H9 (cell line): ENCODE measurements at regions not wholly inside any gene's neighbourhood (a gene's known extent, or its start where the extent isn't known, plus 50 kb on each side); places are given as distances from the start of the nearest gene placed in this dataset.
"Not testable (repeated sequence)": the region's sequence is repeated elsewhere in the genome, so short reads cannot be mapped to it uniquely, and the experiment has no call there.

Source experiments
- DNase-seq: peaks from one replicate; pipeline ENCODE4 v3.0.0-alpha.2; 2017
- H2AFZ ChIP-seq: one replicate; pipeline ENCODE4 v1.6.1; 2013; ENCODE audit warnings: mild to moderate bottlenecking, low read length, control low read depth, moderate library complexity
- H2AK5ac ChIP-seq: 2 replicates; pipeline ENCODE4 v1.6.1; 2013; ENCODE audit warnings: low read length, control low read depth, mixed read lengths; ENCODE audit not compliant: insufficient read length
- H2BK120ac ChIP-seq: one replicate; pipeline ENCODE4 v1.6.1; 2013; ENCODE audit warnings: low read depth, mild to moderate bottlenecking, low read length, control low read depth, inconsistent platforms; ENCODE audit not compliant: poor library complexity, severe bottlenecking
- H2BK12ac ChIP-seq: 2 replicates; pipeline ENCODE4 v1.6.1; 2013; ENCODE audit warnings: low read length, control low read depth, mixed read lengths, low read depth; ENCODE audit not compliant: insufficient read length
- H2BK15ac ChIP-seq: 2 replicates; pipeline ENCODE4 v1.6.1; 2013; ENCODE audit warnings: low read depth, low read length, control low read depth
- H2BK20ac ChIP-seq: one replicate; pipeline ENCODE4 v1.6.1; 2013; ENCODE audit warnings: low read depth, mild to moderate bottlenecking, low read length, control low read depth, inconsistent platforms; ENCODE audit not compliant: poor library complexity, severe bottlenecking
- H2BK5ac ChIP-seq: 2 replicates; pipeline ENCODE4 v1.6.1; 2013; ENCODE audit warnings: low read length, control low read depth, mixed read lengths; ENCODE audit not compliant: insufficient read length
- H3K14ac ChIP-seq: 2 replicates; pipeline ENCODE4 v1.6.1; 2013; ENCODE audit warnings: low read length, control low read depth; ENCODE audit not compliant: insufficient read depth
- H3K18ac ChIP-seq: 2 replicates; pipeline ENCODE4 v1.6.1; 2013; ENCODE audit warnings: low read depth, mild to moderate bottlenecking, mixed read lengths, low read length, control low read depth; ENCODE audit not compliant: insufficient read length
- H3K23ac ChIP-seq: 2 replicates; pipeline ENCODE4 v1.6.1; 2013; ENCODE audit warnings: low read length, control low read depth, mixed read lengths, low read depth; ENCODE audit not compliant: insufficient read length
- H3K23me2 ChIP-seq: 2 replicates; pipeline ENCODE4 v1.6.1; 2013; ENCODE audit warnings: low read depth, mild to moderate bottlenecking, mixed read lengths, low read length, control low read depth; ENCODE audit not compliant: insufficient read length, poor library complexity, severe bottlenecking
- H3K27ac ChIP-seq: 2 replicates; pipeline ENCODE4 v1.5.1; 2013; ENCODE audit warnings: low read length, control low read depth, mixed read lengths, low read depth; ENCODE audit not compliant: insufficient read length
- H3K27me3 ChIP-seq: 2 replicates; pipeline ENCODE4 v1.6.1; 2013; ENCODE audit warnings: low read length, control low read depth, inconsistent platforms; ENCODE audit not compliant: insufficient read depth
- H3K4ac ChIP-seq: 2 replicates; pipeline ENCODE4 v1.6.1; 2013; ENCODE audit warnings: low read depth, mild to moderate bottlenecking, control low read depth, inconsistent platforms, low read length, moderate library complexity
- H3K4me1 ChIP-seq: 2 replicates; pipeline ENCODE4 v1.6.1; 2013; ENCODE audit warnings: low read length, control low read depth, inconsistent platforms; ENCODE audit not compliant: insufficient read depth
- H3K4me2 ChIP-seq: 2 replicates; pipeline ENCODE4 v1.6.1; 2013; ENCODE audit warnings: low read length, control low read depth, mixed read lengths; ENCODE audit not compliant: insufficient read length, insufficient read depth
- H3K56ac ChIP-seq: 2 replicates; pipeline ENCODE4 v1.6.1; 2013; ENCODE audit warnings: low read depth, mild to moderate bottlenecking, mixed read lengths, low read length, control low read depth; ENCODE audit not compliant: insufficient read length
- H3K79me1 ChIP-seq: 2 replicates; pipeline ENCODE4 v1.6.1; 2013; ENCODE audit warnings: low read depth, mild to moderate bottlenecking, moderate library complexity, low read length, control low read depth, inconsistent platforms; ENCODE audit not compliant: insufficient read depth, poor library complexity, severe bottlenecking
- H3K79me2 ChIP-seq: 2 replicates; pipeline ENCODE4 v1.6.1; 2013; ENCODE audit warnings: low read length, control low read depth, inconsistent platforms; ENCODE audit not compliant: insufficient read depth
- H3K9ac ChIP-seq: 2 replicates; pipeline ENCODE4 v1.6.1; 2013; ENCODE audit warnings: low read length, control low read depth, mixed read lengths; ENCODE audit not compliant: insufficient read length; ENCODE audit errors: extremely low read depth
- H3K9me3 ChIP-seq: one replicate; pipeline ENCODE4 v1.6.1; 2013; ENCODE audit warnings: low read depth, low read length, inconsistent platforms; ENCODE audit not compliant: control insufficient read depth
- H3T11ph ChIP-seq: one replicate; pipeline ENCODE4 v1.6.1; 2013; ENCODE audit warnings: mild to moderate bottlenecking, low read length, control low read depth, inconsistent platforms
- H4K20me1 ChIP-seq: one replicate; pipeline ENCODE4 v1.6.1; 2013; ENCODE audit not compliant: control insufficient read depth, insufficient read length, insufficient read depth
- H4K5ac ChIP-seq: 2 replicates; pipeline ENCODE4 v1.6.1; 2013; ENCODE audit warnings: low read depth, mild to moderate bottlenecking, mixed read lengths, low read length, control low read depth; ENCODE audit not compliant: insufficient read length
- H4K8ac ChIP-seq: replicated peaks from 2 replicates; pipeline ENCODE4 v1.6.1; 2013; ENCODE audit warnings: low read length, control low read depth, mixed read lengths, low read depth; ENCODE audit not compliant: insufficient read length
- H4K91ac ChIP-seq: 2 replicates; pipeline ENCODE4 v1.6.1; 2013; ENCODE audit warnings: low read depth, mild to moderate bottlenecking, moderate library complexity, mixed read lengths, low read length, control low read depth; ENCODE audit not compliant: insufficient read length
- H3K27ac Mint-ChIP-seq, 3 experiments: 2 replicates in 2 of 3; 3 replicates in 1 of 3; pipeline ENCODE4 v1.8.0; 2020 to 2021; ENCODE audit warnings: mixed read lengths in 3 of 3, mild to moderate bottlenecking in 1 of 3, moderate library complexity in 1 of 3
- H3K27me3 Mint-ChIP-seq: 2 replicates; pipeline ENCODE4 v1.8.0; 2021; ENCODE audit warnings: low read depth, mild to moderate bottlenecking, moderate library complexity, mixed read lengths
- H3K36me3 Mint-ChIP-seq, 3 experiments: 2 replicates in 2 of 3; 3 replicates in 1 of 3; pipeline ENCODE4 v1.8.0; 2020 to 2021; ENCODE audit warnings: low read depth in 3 of 3, mixed read lengths in 3 of 3; ENCODE audit not compliant: insufficient read depth in 1 of 3
- H3K4me1 Mint-ChIP-seq, 2 experiments: 2 replicates each; pipeline ENCODE4 v1.8.0; 2020; ENCODE audit warnings: mixed read lengths in 2 of 2
- H3K4me3 Mint-ChIP-seq, 2 experiments: 2 replicates in 1 of 2; 3 replicates in 1 of 2; pipeline ENCODE4 v1.8.0; 2020 to 2021; ENCODE audit warnings: mild to moderate bottlenecking in 2 of 2, mixed read lengths in 2 of 2, moderate library complexity in 1 of 2
- H3K9me3 Mint-ChIP-seq, 2 experiments: 2 replicates in 1 of 2; 3 replicates in 1 of 2; pipeline ENCODE4 v1.8.0; 2020; ENCODE audit warnings: mild to moderate bottlenecking in 2 of 2, mixed read lengths in 2 of 2, moderate library complexity in 1 of 2
- WGBS: extraction: QIAGEN DNeasy Blood & Tissue Kit; methylation state at CpG from one replicate; pipeline ENCODE4 v1.1.7; 2013; ENCODE audit warnings: missing lambda C conversion rate, low lambda C conversion rate, mixed read lengths; ENCODE audit not compliant: insufficient read length; ENCODE audit errors: extremely low coverage; 5-methylcytosine and 5-hydroxymethylcytosine counted together
- TF ChIP-seq, protein P1 (sequence below): fragments of 200-600 bp; sonication (generic); conservative IDR thresholded peaks from 3 replicates; pipeline ENCODE4 v1.8.0; 2021; ENCODE audit warnings: antibody characterized with exemption, mild to moderate bottlenecking

- no peak overlapping the region for H3K56ac ChIP-seq
- H3K4me1 ChIP-seq = no peaks in the 10 kb centered on the region
- H2BK15ac ChIP-seq = no peak overlapping the region
- H2BK120ac ChIP-seq = no peak overlapping the region
- Mint-ChIP-seq H3K4me1 (no peaks in the 10 kb centered on the region), H3K4me3 (no peak overlapping the region), H3K27me3 (no peaks in the 10 kb centered on the region), H3K36me3 (no peaks in the 10 kb centered on the region), H3K27ac (no peak overlapping the region), H3K9me3 (no peaks in the 10 kb centered on the region)
- no peaks in the 10 kb centered on the region for H3K23me2 ChIP-seq
- no peaks in the 10 kb centered on the region for H3K9me3 ChIP-seq
- no peak overlapping the region for H2AFZ ChIP-seq
- no peak overlapping the region for H4K8ac ChIP-seq
- no peak overlapping the region for H3K4ac ChIP-seq
- no peak overlapping the region for H2AK5ac ChIP-seq
- no peaks in the 10 kb centered on the region for H4K20me1 ChIP-seq
- no peaks in the 10 kb centered on the region for H3K79me1 ChIP-seq
- no peak overlapping the region for H3K4me2 ChIP-seq
- no peak overlapping the region for H3K18ac ChIP-seq
- TF ChIP-seq, protein P1, sequence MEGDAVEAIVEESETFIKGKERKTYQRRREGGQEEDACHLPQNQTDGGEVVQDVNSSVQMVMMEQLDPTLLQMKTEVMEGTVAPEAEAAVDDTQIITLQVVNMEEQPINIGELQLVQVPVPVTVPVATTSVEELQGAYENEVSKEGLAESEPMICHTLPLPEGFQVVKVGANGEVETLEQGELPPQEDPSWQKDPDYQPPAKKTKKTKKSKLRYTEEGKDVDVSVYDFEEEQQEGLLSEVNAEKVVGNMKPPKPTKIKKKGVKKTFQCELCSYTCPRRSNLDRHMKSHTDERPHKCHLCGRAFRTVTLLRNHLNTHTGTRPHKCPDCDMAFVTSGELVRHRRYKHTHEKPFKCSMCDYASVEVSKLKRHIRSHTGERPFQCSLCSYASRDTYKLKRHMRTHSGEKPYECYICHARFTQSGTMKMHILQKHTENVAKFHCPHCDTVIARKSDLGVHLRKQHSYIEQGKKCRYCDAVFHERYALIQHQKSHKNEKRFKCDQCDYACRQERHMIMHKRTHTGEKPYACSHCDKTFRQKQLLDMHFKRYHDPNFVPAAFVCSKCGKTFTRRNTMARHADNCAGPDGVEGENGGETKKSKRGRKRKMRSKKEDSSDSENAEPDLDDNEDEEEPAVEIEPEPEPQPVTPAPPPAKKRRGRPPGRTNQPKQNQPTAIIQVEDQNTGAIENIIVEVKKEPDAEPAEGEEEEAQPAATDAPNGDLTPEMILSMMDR = no peak
- DNase-seq = no peak
- no CpG with 5 or more reads among the region's 11 CpGs for WGBS
- no peak overlapping the region for H2BK20ac ChIP-seq
- no peak overlapping the region for H2BK5ac ChIP-seq
- no peak overlapping the region for H3K14ac ChIP-seq
- no peak overlapping the region for H3K23ac ChIP-seq
- no peaks in the 10 kb centered on the region for H3K27me3 ChIP-seq
- H4K5ac ChIP-seq = no peak overlapping the region
- H2BK12ac ChIP-seq = no peak overlapping the region
- no peak overlapping the region for H4K91ac ChIP-seq
- H3T11ph ChIP-seq = no peak overlapping the region
- no peaks in the 10 kb centered on the region for H3K79me2 ChIP-seq
- no peak overlapping the region for H3K9ac ChIP-seq
- H3K27ac ChIP-seq = no peak overlapping the region
Observed at GRCh38 chr2:192498747-192499146, 304.0 kb upstream of the TMEFF2 start.

GRCh38 chr2:192488158-192488557, 293.4 kb upstream of the TMEFF2 start:
- H3K4ac ChIP-seq, H3K27me3 ChIP-seq, H3K18ac ChIP-seq, H3K23me2 ChIP-seq, H2BK15ac ChIP-seq, H2BK12ac ChIP-seq, H3K79me1 ChIP-seq, H2AK5ac ChIP-seq, H3K27ac Mint-ChIP-seq, H3K9me3 ChIP-seq, H3K23ac ChIP-seq, H2BK120ac ChIP-seq, H3K79me2 ChIP-seq, H3K27ac ChIP-seq, H3T11ph ChIP-seq, H3K27me3 Mint-ChIP-seq, H3K56ac ChIP-seq, H2BK5ac ChIP-seq, H4K20me1 ChIP-seq, H3K4me1 ChIP-seq, H4K5ac ChIP-seq, H2AFZ ChIP-seq, H4K8ac ChIP-seq, H3K4me2 ChIP-seq, H2BK20ac ChIP-seq, H3K9me3 Mint-ChIP-seq, DNase-seq, H3K36me3 Mint-ChIP-seq, H4K91ac ChIP-seq, H3K9ac ChIP-seq, H3K14ac ChIP-seq, H3K4me3 Mint-ChIP-seq: not testable (repeated sequence)
- WGBS = no CpG with 5 or more reads among the region's 1 CpG
- peaks cover 10 to 13% of the 10 kb centered on the region in 2 experiments for H3K4me1 Mint-ChIP-seq
